ENCODE measurements at regions not wholly inside any gene's neighbourhood (a gene's known extent, or its start where the extent isn't known, plus 50 kb on each side); places are given as distances from the start of the nearest gene placed in this dataset.

- TF ChIP-seq CTCF (conservative IDR thresholded peaks at IDR 0.05 in 1 of 2, IDR thresholded peaks at IDR 0.05 in 1 of 2; ENCODE audit: low read depth in 1 of 2, low read length in 2 of 2) (no peak), EZH2 (IDR thresholded peaks at IDR 0.05; ENCODE audit: low read length, missing control alignments) (no peak)
Observed at GRCh38 chr2:145060876-145061275, 541.0 kb upstream of the ZEB2 start.

Measured in fibroblast of lung (primary cell).